AG10803 (cell line): ENCODE measurements at regions not wholly inside any gene's neighbourhood (a gene's known extent, or its start where the extent isn't known, plus 50 kb on each side); places are given as distances from the start of the nearest gene placed in this dataset.

Experiments
- DNase-seq: peaks from one replicate; pipeline ENCODE4 v3.0.0; 2010; ENCODE audit warnings: low read depth
- H3K4me3 ChIP-seq: 2 replicates; pipeline ENCODE4 v1.5.1; 2011; ENCODE audit warnings: mild to moderate bottlenecking, low read length, control low read depth
- TF ChIP-seq, protein P1 (sequence below): conservative IDR thresholded peaks from 2 replicates; pipeline ENCODE4 v1.5.1; 2011; ENCODE audit warnings: mild to moderate bottlenecking, low read length, control low read depth, inconsistent platforms

DNA sequence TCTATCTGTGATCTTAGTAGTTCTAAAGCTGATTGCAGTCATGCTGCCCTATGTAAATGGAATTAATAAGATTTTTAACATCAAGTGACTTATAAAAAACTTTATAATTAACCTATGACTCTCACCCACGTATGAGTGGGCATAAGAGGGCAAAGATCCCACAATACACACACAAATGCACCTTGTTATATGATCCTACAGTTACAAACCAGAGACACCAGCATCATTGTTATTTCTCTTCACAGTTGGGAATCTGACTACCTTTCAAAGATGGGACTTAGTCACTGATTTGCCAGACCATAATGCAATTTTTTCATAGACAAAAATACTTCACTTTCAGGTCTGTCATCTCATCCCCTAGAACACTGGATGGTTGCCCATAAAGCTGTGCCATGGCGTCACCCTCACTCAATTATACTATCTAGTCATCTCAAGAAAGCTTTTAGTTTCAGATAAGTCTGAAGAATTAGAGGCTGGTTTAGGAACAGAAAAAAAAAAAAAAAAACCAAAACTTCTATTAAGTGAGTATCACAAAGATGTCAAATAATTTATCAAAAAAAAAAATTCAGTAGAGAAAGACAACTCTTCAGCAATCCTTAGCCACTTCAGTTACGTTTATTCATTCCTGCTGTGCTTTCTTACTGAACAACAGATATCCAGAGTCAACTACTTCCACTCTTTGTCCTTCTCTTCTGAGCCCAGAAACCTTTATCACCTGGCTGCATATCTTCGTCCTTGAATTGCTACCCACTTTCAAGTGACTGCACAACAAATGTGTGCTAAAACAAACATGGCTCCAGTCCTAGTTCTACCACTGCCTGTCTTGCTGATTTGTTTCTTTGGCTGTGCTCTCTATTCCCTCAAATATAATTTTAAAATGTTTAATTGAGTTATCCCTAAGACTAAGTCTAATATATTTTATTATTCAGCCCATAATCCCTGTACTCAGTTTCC lies 175.0 kb upstream of the CHRM2 start:
- DNase-seq: no peak
- no peak overlapping the region for H3K4me3 ChIP-seq
- TF ChIP-seq, protein P1, sequence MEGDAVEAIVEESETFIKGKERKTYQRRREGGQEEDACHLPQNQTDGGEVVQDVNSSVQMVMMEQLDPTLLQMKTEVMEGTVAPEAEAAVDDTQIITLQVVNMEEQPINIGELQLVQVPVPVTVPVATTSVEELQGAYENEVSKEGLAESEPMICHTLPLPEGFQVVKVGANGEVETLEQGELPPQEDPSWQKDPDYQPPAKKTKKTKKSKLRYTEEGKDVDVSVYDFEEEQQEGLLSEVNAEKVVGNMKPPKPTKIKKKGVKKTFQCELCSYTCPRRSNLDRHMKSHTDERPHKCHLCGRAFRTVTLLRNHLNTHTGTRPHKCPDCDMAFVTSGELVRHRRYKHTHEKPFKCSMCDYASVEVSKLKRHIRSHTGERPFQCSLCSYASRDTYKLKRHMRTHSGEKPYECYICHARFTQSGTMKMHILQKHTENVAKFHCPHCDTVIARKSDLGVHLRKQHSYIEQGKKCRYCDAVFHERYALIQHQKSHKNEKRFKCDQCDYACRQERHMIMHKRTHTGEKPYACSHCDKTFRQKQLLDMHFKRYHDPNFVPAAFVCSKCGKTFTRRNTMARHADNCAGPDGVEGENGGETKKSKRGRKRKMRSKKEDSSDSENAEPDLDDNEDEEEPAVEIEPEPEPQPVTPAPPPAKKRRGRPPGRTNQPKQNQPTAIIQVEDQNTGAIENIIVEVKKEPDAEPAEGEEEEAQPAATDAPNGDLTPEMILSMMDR: no peak

DNA sequence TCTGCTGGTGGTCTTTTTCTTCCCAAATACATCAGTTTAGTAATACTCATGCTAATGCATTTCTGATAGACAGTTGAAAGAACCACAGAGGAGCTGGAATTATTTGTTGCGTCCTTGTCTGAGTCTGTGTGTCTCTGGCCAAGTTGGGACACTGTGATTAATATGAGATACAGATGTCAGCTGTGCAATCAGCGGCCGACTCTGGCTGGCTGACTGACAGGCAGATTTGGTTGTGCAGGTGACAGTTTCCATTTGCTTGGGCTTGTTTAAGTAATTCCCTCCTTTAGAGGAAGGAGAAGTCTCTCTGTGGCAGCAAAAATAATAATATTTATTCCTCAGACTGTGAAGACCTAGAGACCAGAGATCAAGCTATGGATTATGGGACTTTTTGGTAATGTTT lies 176.2 kb upstream of the CHRM2 start:
- DNase-seq: no peak
- TF ChIP-seq, protein P1: no peak
- no peak overlapping the region for H3K4me3 ChIP-seq

DNA sequence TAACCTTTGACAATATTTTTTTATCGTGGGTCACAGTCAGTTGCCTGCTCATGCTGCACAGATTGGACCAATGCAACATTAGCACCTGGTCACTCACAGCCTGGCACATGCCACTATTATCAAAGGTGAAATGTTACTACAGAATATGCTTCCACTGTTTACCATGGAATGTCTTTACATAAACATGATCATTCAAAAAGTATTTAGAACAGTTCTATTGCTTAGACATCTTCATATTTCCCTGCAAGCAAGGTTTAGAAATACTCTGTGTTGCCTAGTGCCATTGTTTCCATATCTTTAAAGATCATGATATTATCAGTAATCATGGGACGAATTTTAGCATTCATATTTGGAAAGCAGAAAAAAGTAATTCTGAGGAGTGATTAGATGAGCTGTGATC lies 179.9 kb upstream of the CHRM2 start:
- DNase-seq: no peak
- no peak overlapping the region for H3K4me3 ChIP-seq
- TF ChIP-seq, protein P1: no peak

DNA sequence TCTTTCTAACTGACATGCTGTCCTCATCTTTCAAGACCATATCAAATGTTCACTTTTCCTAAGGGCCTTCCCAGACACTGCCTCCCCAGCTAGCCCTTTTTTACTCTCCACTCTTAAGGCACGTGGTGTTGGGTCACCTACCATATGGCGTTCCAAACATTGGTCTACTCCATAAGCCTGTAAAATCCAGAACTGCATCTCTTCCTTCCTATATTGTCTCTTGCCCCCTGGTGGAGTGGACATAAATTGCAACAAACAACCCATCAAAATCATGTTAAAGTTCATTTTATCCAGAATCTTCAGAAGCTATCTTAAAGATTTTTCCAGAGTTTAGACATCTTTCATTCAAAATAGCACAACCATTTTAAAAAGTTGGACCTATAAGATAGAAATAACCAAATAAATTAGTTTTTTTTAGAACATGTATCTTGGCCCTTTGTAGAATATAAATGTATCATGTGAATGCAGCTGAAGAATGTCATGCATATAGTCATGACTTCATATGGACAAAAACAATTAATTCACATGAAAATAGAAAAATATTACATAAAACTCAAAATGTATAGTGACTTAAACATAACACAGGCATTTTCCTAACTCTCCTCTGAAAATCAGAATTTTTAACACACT lies 180.6 kb upstream of the CHRM2 start:
- DNase-seq: peak; percentile 3
- TF ChIP-seq, protein P1: peak; percentile 51
- no peak overlapping the region for H3K4me3 ChIP-seq

DNA sequence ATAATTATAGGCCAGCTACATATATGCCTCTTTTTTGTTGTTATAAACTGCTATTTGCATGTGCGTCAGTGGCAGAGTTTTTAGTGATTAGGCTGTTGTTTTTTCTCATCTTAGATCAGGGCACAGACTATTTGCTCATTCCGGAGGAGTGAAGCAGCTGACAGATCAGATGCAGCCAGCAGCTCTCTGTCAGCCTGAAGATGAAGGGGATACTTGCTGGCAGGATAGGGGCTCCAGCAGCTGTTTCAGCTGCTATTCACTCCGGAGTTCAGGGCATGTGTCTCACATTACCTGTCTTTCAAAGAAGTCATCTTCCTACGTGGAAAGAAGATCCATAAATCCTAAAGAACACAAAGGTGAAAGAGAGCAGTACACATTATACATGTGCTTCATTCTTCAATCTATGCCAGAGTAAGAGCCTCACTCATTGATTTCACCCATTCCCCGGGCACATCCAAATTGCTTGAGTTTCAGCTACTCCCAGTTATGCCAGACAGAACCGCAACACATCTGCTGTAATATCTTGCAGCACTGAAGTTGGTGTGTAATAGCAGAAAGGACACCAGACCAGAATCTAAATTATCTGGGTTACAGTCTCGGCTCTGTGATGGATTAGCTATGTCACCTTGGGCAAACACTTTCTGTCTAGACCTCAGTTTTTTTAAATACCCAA lies 182.8 kb upstream of the CHRM2 start:
- TF ChIP-seq, protein P1: no peak
- H3K4me3 ChIP-seq: no peak overlapping the region
- no peak for DNase-seq

DNA sequence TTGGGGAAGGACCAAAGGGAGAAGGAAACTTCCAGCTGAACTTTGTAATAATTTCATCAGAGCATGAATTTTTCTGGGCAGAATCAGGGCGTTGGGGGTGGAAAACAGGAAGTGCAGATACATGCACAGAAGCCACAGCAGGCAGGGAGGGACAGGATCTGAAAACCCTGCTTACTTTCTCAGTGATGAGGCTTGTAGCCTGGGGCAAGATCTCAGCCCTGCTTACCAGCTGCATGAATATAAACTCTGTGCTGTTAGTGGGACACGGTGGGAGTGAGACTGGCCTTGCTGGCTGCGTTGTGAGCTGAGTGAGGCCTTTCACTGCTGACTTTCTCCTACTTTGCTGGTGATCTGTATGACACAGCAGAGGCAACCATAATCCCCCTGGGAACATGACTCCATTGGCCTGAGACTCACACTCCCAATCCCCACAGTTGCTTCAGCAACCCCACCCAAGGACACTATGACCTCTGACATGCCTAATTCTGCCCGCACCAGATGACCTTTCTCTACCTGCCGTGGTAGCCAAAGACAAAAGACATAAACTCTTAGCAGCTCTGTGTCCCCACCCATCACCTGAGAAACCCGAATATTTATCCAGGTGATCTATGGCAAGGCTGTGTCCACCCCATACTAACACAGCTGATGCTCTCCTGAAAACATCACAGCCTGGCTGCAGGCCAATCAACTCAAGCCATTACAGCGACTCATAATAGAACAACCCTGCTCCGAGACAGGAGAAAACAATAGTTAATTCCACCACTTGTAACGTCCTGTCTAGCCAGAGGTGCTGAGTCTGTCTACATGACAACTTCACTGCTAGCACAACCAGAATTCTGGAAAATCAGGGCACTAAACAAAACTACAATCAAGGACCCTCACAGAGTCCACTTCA lies 190.7 kb upstream of the CHRM2 start:
- DNase-seq: peak; percentile 8

More for the DNA sequence above, 190.7 kb upstream of the CHRM2 start:
- TF ChIP-seq, protein P1: no peak
- H3K4me3 ChIP-seq: no peak overlapping the region
